Immature natural killer cell (primary cell): ENCODE measurements at regions not wholly inside any gene's neighbourhood (a gene's known extent, or its start where the extent isn't known, plus 50 kb on each side); places are given as distances from the start of the nearest gene placed in this dataset.

ENCODE experiments used
- DNase-seq, 3 donors: peaks; one replicate each; pipeline ENCODE4 v3.0.0; 2022; ENCODE audit warnings: mixed read lengths in 1 of 3
- H3K27ac Mint-ChIP-seq, 6 donors: one replicate each; pipeline ENCODE4 v1.8.0; 2020; ENCODE audit warnings: mixed read lengths in 6 of 6, mild to moderate bottlenecking in 5 of 6, inconsistent platforms in 4 of 6, moderate library complexity in 3 of 6
- H3K27me3 Mint-ChIP-seq, 3 donors: one replicate each; pipeline ENCODE4 v1.8.0; 2020 to 2021; ENCODE audit warnings: low read depth in 3 of 3, mild to moderate bottlenecking in 3 of 3, mixed read lengths in 3 of 3, moderate library complexity in 3 of 3, inconsistent platforms in 1 of 3
- H3K36me3 Mint-ChIP-seq, 3 donors: one replicate each; pipeline ENCODE4 v1.8.0; 2020; ENCODE audit warnings: mixed read lengths in 3 of 3, inconsistent platforms in 2 of 3, mild to moderate bottlenecking in 2 of 3
- H3K4me1 Mint-ChIP-seq, 2 donors: one replicate each; pipeline ENCODE4 v1.8.0; 2020; ENCODE audit warnings: inconsistent platforms in 2 of 2, mild to moderate bottlenecking in 2 of 2, mixed read lengths in 2 of 2, moderate library complexity in 1 of 2
- H3K4me3 Mint-ChIP-seq, 5 donors: one replicate each; pipeline ENCODE4 v1.8.0; 2020; ENCODE audit warnings: mild to moderate bottlenecking in 5 of 5, mixed read lengths in 5 of 5, inconsistent platforms in 3 of 5, moderate library complexity in 3 of 5
- H3K9me3 Mint-ChIP-seq, 6 donors: one replicate each; pipeline ENCODE4 v1.8.0; 2020; ENCODE audit warnings: mild to moderate bottlenecking in 6 of 6, mixed read lengths in 6 of 6, inconsistent platforms in 4 of 6, moderate library complexity in 3 of 6

DNA sequence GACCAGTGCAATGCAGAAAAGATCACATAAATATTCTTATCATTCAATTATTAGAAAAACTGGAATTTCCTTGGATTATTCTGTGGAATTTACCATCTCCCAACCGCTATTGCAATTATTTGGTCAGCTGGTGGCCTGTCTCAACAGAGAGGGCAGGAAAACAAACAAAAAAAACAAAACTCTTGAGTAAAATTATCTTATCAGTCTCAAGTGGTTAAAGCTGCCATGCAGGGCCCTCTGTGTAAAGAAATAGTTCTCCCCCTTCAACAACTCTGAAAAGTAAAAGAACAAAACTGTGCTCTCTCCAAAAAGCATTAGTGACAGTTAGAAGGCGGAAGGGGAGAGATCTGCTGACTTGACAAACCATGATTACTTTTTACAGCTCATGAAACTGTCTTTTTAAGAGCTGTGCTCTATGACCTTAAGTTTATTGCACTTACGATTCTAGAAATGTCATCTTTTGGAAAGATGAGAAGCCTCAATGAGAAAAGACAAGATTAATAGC lies 152.3 kb downstream of the DLEU7 start:
- Mint-ChIP-seq H3K27ac (no peak overlapping the region), H3K27me3 (peaks cover 12 to 23% (median 13%) of the 10 kb centered on the region in 3 donors), H3K9me3 (peaks cover 0 to 2% (median 0%) of the 10 kb centered on the region in 6 donors), H3K4me3 (no peak overlapping the region), H3K36me3 (no peaks in the 10 kb centered on the region), H3K4me1 (peaks cover 9 to 17% of the 10 kb centered on the region in 2 donors)
- DNase-seq = no peak

GRCh38 chr13:50691681-50692263 lies 151.7 kb downstream of the DLEU7 start:
- peaks cover 0 to 2% (median 0%) of the 10 kb centered on the region in 6 donors for H3K9me3 Mint-ChIP-seq
- H3K27me3 Mint-ChIP-seq = peaks cover 8 to 27% (median 16%) of the 10 kb centered on the region in 3 donors
- no peak overlapping the region for H3K27ac Mint-ChIP-seq
- DNase-seq = no peak
- H3K4me1 Mint-ChIP-seq = peaks cover 5 to 11% of the 10 kb centered on the region in 2 donors
- H3K4me3 Mint-ChIP-seq = no peak overlapping the region
- H3K36me3 Mint-ChIP-seq = no peaks in the 10 kb centered on the region

DNA sequence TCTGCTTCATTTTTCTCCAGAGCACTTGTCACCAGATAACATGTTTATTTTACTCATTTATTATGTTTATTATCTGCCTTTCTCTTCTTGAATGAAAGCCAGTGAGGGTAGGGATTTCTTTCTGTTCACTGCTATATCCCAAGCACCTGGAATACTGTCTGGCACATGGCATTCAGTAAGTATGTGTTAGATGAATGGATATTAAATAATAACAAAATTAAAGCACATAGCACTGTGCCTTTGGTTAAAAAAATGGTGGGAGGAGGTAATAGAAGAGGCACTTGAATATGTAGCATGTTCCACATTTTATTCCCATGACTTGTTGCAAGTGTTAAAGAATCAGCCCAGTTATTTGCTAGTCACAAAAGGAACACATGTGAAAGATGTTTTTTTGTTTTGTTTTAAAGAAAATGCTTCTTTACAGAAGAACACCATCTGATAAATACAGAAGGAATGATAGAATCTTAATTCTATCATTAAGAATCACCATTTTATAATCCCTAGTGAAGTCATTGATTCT lies 151.0 kb downstream of the DLEU7 start:
- Mint-ChIP-seq H3K27me3 (peaks cover 7 to 27% (median 17%) of the 10 kb centered on the region in 3 donors), H3K4me3 (no peak overlapping the region), H3K36me3 (no peaks in the 10 kb centered on the region), H3K27ac (no peak overlapping the region), H3K9me3 (peaks cover 0 to 2% (median 0%) of the 10 kb centered on the region in 6 donors), H3K4me1 (peaks cover 1 to 6% of the 10 kb centered on the region in 2 donors)
- DNase-seq = no peak

GRCh38 chr13:50693727-50694126 lies 149.8 kb downstream of the DLEU7 start:
- DNase-seq = no peak
- Mint-ChIP-seq H3K36me3 (no peaks in the 10 kb centered on the region), H3K4me1 (peaks cover 1 to 6% of the 10 kb centered on the region in 2 donors), H3K4me3 (no peak overlapping the region), H3K9me3 (peaks cover 0 to 2% (median 0%) of the 10 kb centered on the region in 6 donors), H3K27ac (no peak overlapping the region), H3K27me3 (peaks cover 7 to 22% (median 14%) of the 10 kb centered on the region in 3 donors)

- Mint-ChIP-seq H3K4me1 (no peaks in the 10 kb centered on the region), H3K36me3 (no peaks in the 10 kb centered on the region), H3K4me3 (no peak overlapping the region), H3K9me3 (no peaks in the 10 kb centered on the region), H3K27me3 (peaks cover 3 to 14% (median 14%) of the 10 kb centered on the region in 3 donors), H3K27ac (no peak overlapping the region)
- no peak for DNase-seq
These were observed 145.5 kb downstream of the DLEU7 start for GRCh38 chr13:50697746-50698539.

DNA sequence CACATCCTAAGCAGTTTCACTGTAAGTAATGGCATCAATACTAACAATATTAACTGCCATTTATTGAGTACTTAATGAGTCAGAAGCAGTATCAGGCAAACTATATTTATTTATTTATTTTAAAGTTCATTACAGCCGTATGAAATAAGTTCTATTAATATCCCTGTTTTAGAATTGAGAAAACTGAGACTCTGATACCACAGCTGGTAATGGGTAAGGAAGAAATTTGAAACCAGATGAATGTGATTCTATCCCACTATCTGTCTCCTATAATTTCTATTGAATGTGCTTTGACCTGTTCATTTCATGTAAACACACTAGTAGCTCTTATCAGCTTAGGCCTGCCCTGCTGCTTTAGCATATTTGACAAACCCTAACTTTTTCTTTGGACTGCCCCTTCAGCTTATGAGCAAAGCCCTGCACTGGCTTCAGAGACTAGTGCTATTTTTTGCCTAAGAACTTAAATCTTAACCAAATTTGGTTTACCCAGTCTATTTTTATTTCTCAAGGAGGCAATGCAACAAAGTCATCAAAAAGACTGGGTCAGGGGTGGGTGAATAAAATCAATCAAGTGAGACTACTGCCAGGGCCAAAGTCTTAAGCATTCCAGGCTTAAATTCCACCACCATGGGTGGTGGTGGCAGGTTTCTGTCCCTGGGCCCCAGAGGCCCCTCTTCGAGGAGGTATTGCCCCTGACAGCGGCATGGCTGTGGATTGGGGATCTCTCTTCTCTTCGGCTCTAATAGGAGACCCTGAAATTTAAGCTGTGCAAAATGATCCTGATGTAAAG lies 143.4 kb downstream of the DLEU7 start:
- Mint-ChIP-seq H3K27ac (no peak overlapping the region), H3K27me3 (peaks cover 0 to 14% (median 7%) of the 10 kb centered on the region in 3 donors), H3K4me1 (no peaks in the 10 kb centered on the region), H3K36me3 (no peaks in the 10 kb centered on the region), H3K9me3 (no peaks in the 10 kb centered on the region), H3K4me3 (no peak overlapping the region)
- no peak for DNase-seq

DNA sequence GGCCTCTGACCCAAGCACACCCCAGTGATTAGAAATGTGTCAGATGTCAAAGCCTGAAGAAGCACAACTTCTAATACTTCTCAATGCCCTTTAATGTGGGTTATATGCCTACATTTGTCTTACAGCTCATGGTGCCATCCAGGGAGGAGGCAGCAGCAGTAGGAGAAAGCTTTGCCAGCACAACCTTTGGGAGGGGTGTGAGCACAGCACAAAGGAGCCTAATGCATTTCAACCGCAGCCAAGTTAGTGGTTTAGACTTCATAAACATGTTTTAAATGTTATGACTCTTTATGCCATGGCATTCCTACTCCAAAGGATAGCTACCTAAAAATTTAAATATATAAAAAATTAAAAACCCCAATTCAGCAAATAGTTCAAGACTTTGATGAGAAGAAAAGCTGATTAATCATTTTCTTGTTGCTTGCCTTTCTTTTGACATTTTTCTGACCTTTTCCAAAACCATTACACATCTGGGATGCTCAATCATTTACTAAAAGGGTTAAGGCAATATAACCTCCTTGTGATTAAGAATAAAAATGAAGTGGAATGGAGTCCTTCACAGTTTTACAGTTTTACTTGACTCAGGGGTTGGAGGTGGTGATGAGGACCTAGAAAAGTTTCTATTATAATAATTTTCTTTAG lies 142.7 kb downstream of the DLEU7 start:
- Mint-ChIP-seq H3K4me1 (no peaks in the 10 kb centered on the region), H3K9me3 (no peaks in the 10 kb centered on the region), H3K27me3 (peaks cover 0 to 10% (median 3%) of the 10 kb centered on the region in 3 donors), H3K4me3 (no peak overlapping the region), H3K27ac (no peak overlapping the region), H3K36me3 (no peaks in the 10 kb centered on the region)
- DNase-seq = no peak

GRCh38 chr13:50701469-50701868 lies 142.0 kb downstream of the DLEU7 start:
- Mint-ChIP-seq H3K36me3 (no peaks in the 10 kb centered on the region), H3K27me3 (peaks cover 0 to 7% (median 2%) of the 10 kb centered on the region in 3 donors), H3K9me3 (no peaks in the 10 kb centered on the region), H3K27ac (no peak overlapping the region), H3K4me1 (no peaks in the 10 kb centered on the region), H3K4me3 (no peak overlapping the region)
- no peak for DNase-seq

- Mint-ChIP-seq H3K36me3 (no peaks in the 10 kb centered on the region), H3K27me3 (peaks cover 3 to 6% (median 3%) of the 10 kb centered on the region in 3 donors), H3K4me3 (no peak overlapping the region), H3K27ac (no peak overlapping the region), H3K4me1 (no peaks in the 10 kb centered on the region), H3K9me3 (no peaks in the 10 kb centered on the region)
- no peak for DNase-seq
These were observed 137.0 kb downstream of the DLEU7 start for GRCh38 chr13:50706505-50706904.

DNA sequence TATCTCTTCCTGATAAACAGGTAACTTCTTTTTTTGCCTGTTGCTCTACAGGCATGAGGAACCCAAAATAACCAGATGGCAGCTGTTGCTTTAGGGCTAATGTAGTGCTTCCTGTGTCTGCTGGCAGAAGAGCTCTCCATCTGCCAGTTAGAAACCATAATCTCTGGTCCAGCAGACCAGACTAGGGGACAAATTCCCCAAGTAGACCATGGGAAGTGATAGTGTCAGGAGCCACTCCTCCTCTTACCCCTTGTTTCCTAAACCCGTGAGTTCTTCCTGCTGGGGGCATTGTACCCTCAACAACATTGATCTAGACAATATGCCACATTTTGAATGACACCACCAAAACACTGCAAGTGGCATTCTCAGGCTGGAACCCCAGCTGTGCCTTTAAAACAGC lies 135.9 kb downstream of the DLEU7 start:
- no peak for DNase-seq
- H3K36me3 Mint-ChIP-seq = no peaks in the 10 kb centered on the region
- H3K27ac Mint-ChIP-seq = no peak overlapping the region
- H3K9me3 Mint-ChIP-seq = no peaks in the 10 kb centered on the region
- peaks cover 5 to 7% (median 7%) of the 10 kb centered on the region in 3 donors for H3K27me3 Mint-ChIP-seq
- H3K4me3 Mint-ChIP-seq = no peak overlapping the region
- H3K4me1 Mint-ChIP-seq = peaks cover 4% of the 10 kb centered on the region in 2 donors

GRCh38 chr13:50708461-50708860 lies 135.0 kb downstream of the DLEU7 start:
- no peaks in the 10 kb centered on the region for H3K9me3 Mint-ChIP-seq
- DNase-seq = no peak
- no peak overlapping the region for H3K27ac Mint-ChIP-seq
- no peaks in the 10 kb centered on the region for H3K36me3 Mint-ChIP-seq
- no peak overlapping the region for H3K4me3 Mint-ChIP-seq
- peaks cover 5 to 9% (median 9%) of the 10 kb centered on the region in 3 donors for H3K27me3 Mint-ChIP-seq
- H3K4me1 Mint-ChIP-seq = peaks cover 12% of the 10 kb centered on the region in 2 donors

DNA sequence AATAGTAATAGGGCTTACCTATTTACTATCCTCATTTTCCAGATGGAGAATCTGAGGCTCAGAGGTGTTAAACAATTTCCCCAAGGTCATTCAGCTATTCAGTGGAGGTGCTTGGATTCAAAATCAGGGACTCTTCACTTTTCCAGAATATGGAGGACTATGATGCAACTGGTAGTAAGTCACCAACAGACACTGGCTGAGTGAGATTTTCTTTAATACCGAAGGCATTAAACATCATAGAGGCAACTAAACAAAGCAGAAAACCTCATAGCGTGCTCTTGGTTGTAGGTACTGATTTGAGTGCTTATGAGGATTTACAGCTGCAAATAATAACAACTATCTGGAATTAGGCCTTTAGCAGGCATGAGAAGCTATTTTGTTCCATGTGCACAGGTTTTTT lies 134.4 kb downstream of the DLEU7 start:
- Mint-ChIP-seq H3K36me3 (no peaks in the 10 kb centered on the region), H3K27ac (no peak overlapping the region), H3K4me3 (no peak overlapping the region), H3K27me3 (peaks cover 8 to 14% (median 13%) of the 10 kb centered on the region in 3 donors), H3K4me1 (peaks cover 18% of the 10 kb centered on the region in 2 donors), H3K9me3 (no peaks in the 10 kb centered on the region)
- no peak for DNase-seq

DNA sequence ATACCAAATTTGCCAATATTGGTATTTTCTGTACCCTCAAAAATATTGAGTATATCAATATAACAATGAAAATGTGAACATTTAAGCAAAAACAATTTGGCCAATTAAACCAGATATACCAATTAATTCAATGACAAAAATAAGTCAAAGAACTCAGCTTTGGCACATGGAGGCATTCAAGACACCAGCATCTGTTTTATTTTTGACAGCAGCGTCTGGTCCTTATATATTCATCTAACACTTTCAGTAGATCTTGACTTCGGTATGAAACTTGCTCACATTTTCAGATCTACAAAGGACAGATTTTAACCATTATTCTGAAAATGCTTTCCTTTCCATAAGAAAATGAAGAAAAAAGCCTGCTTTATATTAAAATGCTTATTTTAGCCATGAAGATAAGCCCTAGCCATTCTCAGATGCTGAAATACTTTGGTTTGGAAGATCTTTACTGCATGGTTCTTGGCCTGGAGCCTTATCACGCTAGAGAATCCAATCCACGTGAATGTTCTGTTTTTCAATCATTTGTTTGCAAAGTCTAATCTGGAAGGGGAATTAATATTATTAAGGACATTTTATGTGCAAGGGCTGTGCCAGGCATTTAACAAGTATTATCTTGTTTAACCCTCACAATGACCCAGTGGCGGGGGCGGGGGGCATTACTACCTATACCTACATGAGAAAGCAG lies 132.2 kb downstream of the DLEU7 start:
- Mint-ChIP-seq H3K4me3 (no peak overlapping the region), H3K4me1 (peaks cover 33 to 35% of the 10 kb centered on the region in 2 donors), H3K9me3 (no peaks in the 10 kb centered on the region), H3K27me3 (peaks cover 8 to 20% (median 15%) of the 10 kb centered on the region in 3 donors), H3K27ac (no peak overlapping the region), H3K36me3 (no peaks in the 10 kb centered on the region)
- no peak for DNase-seq
